Colonic mucosa (tissue), 4 donors: ENCODE measurements at regions not wholly inside any gene's neighbourhood (a gene's known extent, or its start where the extent isn't known, plus 50 kb on each side); places are given as distances from the start of the nearest gene placed in this dataset.
"Not testable (repeated sequence)": the region's sequence is repeated elsewhere in the genome, so short reads cannot be mapped to it uniquely, and the experiment has no call there.

Source experiments
- DNase-seq: peaks from one replicate; pipeline ENCODE4 v3.0.0-alpha.2; 2020
- H3K27ac ChIP-seq: fragments of 200-600 bp; one replicate; pipeline ENCODE4 v1.8.0; 2021
- H3K27me3 ChIP-seq: fragments of 200-600 bp; one replicate; pipeline ENCODE4 v1.8.0; 2021
- H3K36me3 ChIP-seq: fragments of 200-600 bp; one replicate; pipeline ENCODE4 v1.8.0; 2021
- H3K4me1 ChIP-seq: fragments of 200-600 bp; one replicate; pipeline ENCODE4 v1.8.0; 2021; ENCODE audit warnings: mild to moderate bottlenecking
- H3K4me3 ChIP-seq: fragments of 200-600 bp; one replicate; pipeline ENCODE4 v1.8.0; 2021
- H3K9ac ChIP-seq, 2 donors: one replicate each; pipeline ENCODE4 v1.7.0; 2013; ENCODE audit warnings: control low read depth in 2 of 2, low read depth in 2 of 2, low read length in 2 of 2
- H3K9me3 ChIP-seq: fragments of 200-600 bp; one replicate; pipeline ENCODE4 v1.8.0; 2021
- CTCF ChIP-seq: fragments of 200-600 bp; IDR thresholded peaks from one replicate; pipeline ENCODE4 v1.8.0; 2022; ENCODE audit warnings: antibody characterized with exemption, mild to moderate bottlenecking
- intact Hi-C: fragments of 100-400 bp; cut with DNase I; formaldehyde crosslinking; loops from one replicate; pipeline ENCODE4 v1.14.1; 2022
- donor health status: healthy.
- donor health status: DM: no; HTN: no; CAD: no.
- donor health status: DM: no; HTN: no; CAD: no.

GRCh38 chr22:19597399-19597735 lies 73.2 kb upstream of the CLDN5 start:
- no peaks in the 10 kb centered on the region for H3K9me3 ChIP-seq
- intact Hi-C loops, result no loop called here
- H3K27ac ChIP-seq, result no peak overlapping the region
- H3K4me3 ChIP-seq, result no peak overlapping the region
- DNase-seq, result no peak
- no peak overlapping the region for H3K9ac ChIP-seq
- TF ChIP-seq CTCF, result no peak
- H3K36me3 ChIP-seq, result no peaks in the 10 kb centered on the region
- H3K27me3 ChIP-seq, result no peaks in the 10 kb centered on the region
- no peaks in the 10 kb centered on the region for H3K4me1 ChIP-seq

DNA sequence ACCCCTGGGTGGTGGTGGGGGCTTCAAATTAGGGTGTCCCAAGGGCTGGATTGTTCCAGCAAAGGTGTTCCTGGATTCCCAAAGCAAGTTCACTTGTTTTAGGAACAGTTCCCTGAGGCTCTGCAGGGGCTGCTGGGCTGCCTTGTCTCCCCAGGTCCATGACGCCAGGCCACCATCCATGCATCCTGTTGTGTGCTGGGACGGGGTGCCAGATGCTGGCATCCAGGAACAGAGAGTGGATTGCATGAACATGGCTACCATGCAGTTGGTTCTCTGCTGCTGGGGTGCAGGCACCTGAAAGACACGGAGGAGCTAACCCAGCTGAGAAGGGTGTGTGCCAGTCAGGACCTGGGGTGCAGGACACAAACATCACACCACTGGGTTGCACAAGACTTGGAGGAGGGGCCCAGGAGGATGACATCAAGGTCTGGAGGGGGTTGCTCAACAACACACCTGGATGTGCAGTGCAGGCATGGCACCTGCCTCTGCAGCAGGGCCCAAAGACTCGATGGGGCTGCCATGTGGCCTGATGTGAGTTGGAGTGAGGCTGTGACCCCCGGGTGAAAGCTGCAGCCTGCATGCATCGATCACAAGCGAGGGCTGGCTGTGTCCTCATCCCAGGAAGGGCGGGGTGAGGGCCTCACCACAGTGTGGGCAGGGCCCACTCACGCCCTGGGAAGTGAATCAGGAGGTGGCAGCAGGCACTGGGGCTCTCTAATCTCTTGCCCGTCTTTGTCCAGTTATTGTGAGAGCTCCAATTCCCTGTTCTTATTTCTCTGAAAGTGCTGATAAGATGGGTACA lies 74.0 kb upstream of the CLDN5 start:
- no peak for TF ChIP-seq CTCF
- no peaks in the 10 kb centered on the region for H3K27me3 ChIP-seq
- no peak overlapping the region for H3K9ac ChIP-seq
- intact Hi-C loops, result no loop called here
- no peak for DNase-seq
- no peak overlapping the region for H3K4me3 ChIP-seq
- no peaks in the 10 kb centered on the region for H3K9me3 ChIP-seq
- no peak overlapping the region for H3K27ac ChIP-seq
- H3K36me3 ChIP-seq, result no peaks in the 10 kb centered on the region
- no peaks in the 10 kb centered on the region for H3K4me1 ChIP-seq

- no peak for TF ChIP-seq CTCF
- intact Hi-C loops, result no loop called here
- Histone ChIP-seq H3K4me3 (no peak overlapping the region), H3K36me3 (no peaks in the 10 kb centered on the region), H3K4me1 (no peaks in the 10 kb centered on the region), H3K9me3 (no peaks in the 10 kb centered on the region), H3K27me3 (no peaks in the 10 kb centered on the region), H3K27ac (no peak overlapping the region), H3K9ac (no peak overlapping the region)
- DNase-seq, result no peak
These were observed 74.8 kb upstream of the CLDN5 start for GRCh38 chr22:19599004-19599403.

GRCh38 chr22:19599626-19600243 lies 75.5 kb upstream of the CLDN5 start:
- intact Hi-C loops, result no loop called here
- Histone ChIP-seq H3K4me1 (no peaks in the 10 kb centered on the region), H3K27me3 (no peaks in the 10 kb centered on the region), H3K9ac (no peak overlapping the region), H3K27ac (no peak overlapping the region), H3K4me3 (no peak overlapping the region), H3K36me3 (no peaks in the 10 kb centered on the region), H3K9me3 (no peaks in the 10 kb centered on the region)
- DNase-seq, result no peak
- no peak for TF ChIP-seq CTCF

DNA sequence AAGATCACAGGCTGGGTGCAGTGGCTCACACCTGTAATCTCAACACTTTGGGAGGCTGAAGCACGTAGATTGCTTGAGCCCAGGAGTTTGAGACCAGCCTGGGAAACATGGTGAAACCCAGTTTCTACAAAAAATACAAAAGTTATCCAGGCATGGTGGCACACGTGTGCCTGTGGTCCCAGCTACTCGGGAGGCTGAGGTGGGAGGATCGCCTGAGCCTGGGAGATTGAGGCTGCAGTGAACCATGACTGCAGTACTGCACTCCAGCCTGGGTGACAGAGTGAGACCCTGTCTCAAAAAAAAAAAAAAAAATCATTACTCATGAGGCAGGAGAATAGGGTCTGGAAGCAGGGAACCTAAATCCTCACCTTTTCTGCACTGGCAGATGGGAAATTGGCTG lies 79.1 kb upstream of the CLDN5 start:
- H3K36me3 ChIP-seq, H3K27me3 ChIP-seq, H3K4me3 ChIP-seq, intact Hi-C loops, H3K9ac ChIP-seq, DNase-seq, H3K4me1 ChIP-seq, H3K9me3 ChIP-seq, H3K27ac ChIP-seq: not testable (repeated sequence)

DNA sequence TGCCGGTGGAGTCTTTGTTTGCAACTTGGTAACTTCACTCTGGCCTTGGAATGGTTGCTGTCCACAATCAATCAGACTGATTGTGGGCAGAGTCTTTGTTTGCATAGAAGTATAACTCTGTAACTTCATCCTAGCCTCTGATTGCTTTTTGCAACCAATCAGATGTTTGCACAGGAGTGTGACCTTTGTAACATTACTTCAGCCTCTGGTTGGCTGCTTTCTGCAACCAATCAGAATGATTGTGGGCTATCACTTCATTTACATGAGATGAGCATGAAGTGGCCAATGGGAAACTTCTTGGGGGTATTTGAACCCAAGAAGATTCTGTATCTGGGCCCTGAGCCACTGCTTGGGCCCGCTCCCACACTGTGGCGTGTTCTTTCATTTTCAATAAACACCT lies 79.6 kb upstream of the CLDN5 start:
- Histone ChIP-seq H3K4me1 (no peaks in the 10 kb centered on the region), H3K27ac (no peak overlapping the region), H3K9me3 (no peaks in the 10 kb centered on the region), H3K36me3 (no peaks in the 10 kb centered on the region), H3K27me3 (peaks cover 4% of the 10 kb centered on the region), H3K9ac (no peak overlapping the region), H3K4me3 (no peak overlapping the region)
- intact Hi-C loops, result no loop called here
- no peak for DNase-seq
- no peak for TF ChIP-seq CTCF
